CD14-positive monocyte (primary cell): ENCODE measurements at regions not wholly inside any gene's neighbourhood (a gene's known extent, or its start where the extent isn't known, plus 50 kb on each side); places are given as distances from the start of the nearest gene placed in this dataset.

Experiments used
- DNase-seq, 3 donors: peaks; one replicate each; pipeline ENCODE4 v3.0.0-alpha.2; 2011 to 2022
- H2AFZ ChIP-seq: 2 replicates; pipeline ENCODE4 v1.6.0; 2012; ENCODE audit warnings: mild to moderate bottlenecking, low read depth, low read length, inconsistent platforms; ENCODE audit not compliant: insufficient read depth, poor library complexity, severe bottlenecking
- H3K27ac ChIP-seq, 2 donors: 1 replicate in 1 of 2; 2 replicates in 1 of 2; pipeline ENCODE4 v1.5.1; 2012 to 2013; ENCODE audit warnings: low read length in 2 of 2, control low read depth in 1 of 2, inconsistent platforms in 1 of 2, low read depth in 1 of 2, mild to moderate bottlenecking in 1 of 2
- H3K27me3 ChIP-seq, 2 donors: one replicate each; pipeline versions ENCODE4 v1.6.0 to v1.6.1; 2011 to 2013; ENCODE audit warnings: low read length in 2 of 2; ENCODE audit not compliant: control insufficient read depth in 2 of 2, insufficient read depth in 2 of 2
- H3K36me3 ChIP-seq, 2 donors: replicated peaks in 1 of 2; 1 replicate in 1 of 2; 2 replicates in 1 of 2; pipeline versions ENCODE4 v1.5.1 to v1.6.1; 2012 to 2013; ENCODE audit warnings: low read length in 2 of 2, control low read depth in 1 of 2, inconsistent platforms in 1 of 2, mild to moderate bottlenecking in 1 of 2; ENCODE audit not compliant: insufficient read depth in 2 of 2, control insufficient read depth in 1 of 2
- H3K4me1 ChIP-seq, 2 donors: 1 replicate in 1 of 2; 2 replicates in 1 of 2; pipeline versions ENCODE4 v1.5.1 to v1.6.1; 2012 to 2013; ENCODE audit warnings: low read length in 2 of 2, control low read depth in 1 of 2, inconsistent platforms in 1 of 2, mild to moderate bottlenecking in 1 of 2, moderate library complexity in 1 of 2; ENCODE audit not compliant: insufficient read depth in 2 of 2, control insufficient read depth in 1 of 2
- H3K4me2 ChIP-seq: replicated peaks from 2 replicates; pipeline ENCODE3; 2012; ENCODE audit warnings: low read length, moderate library complexity, mild to moderate bottlenecking; ENCODE audit not compliant: poor library complexity, severe bottlenecking; ENCODE audit errors: extremely low read depth
- H3K4me3 ChIP-seq, 3 experiments: fragments of 200-600 bp in 1 of 3; sonication (generic) in 1 of 3; replicated peaks in 1 of 3; 1 replicate in 2 of 3; 2 replicates in 1 of 3; pipeline ENCODE4 v1.5.1; 2011 to 2013; ENCODE audit warnings: low read length in 3 of 3, mild to moderate bottlenecking in 3 of 3, control low read depth in 2 of 3, low read depth in 2 of 3, inconsistent platforms in 1 of 3, moderate library complexity in 1 of 3
- H3K79me2 ChIP-seq: 2 replicates; pipeline ENCODE4 v1.6.0; 2012; ENCODE audit warnings: mild to moderate bottlenecking, control low read depth, inconsistent platforms, low read length, moderate library complexity; ENCODE audit not compliant: insufficient read depth
- H3K9ac ChIP-seq: 2 replicates; pipeline ENCODE4 v1.6.0; 2017; ENCODE audit warnings: low read length, mild to moderate bottlenecking; ENCODE audit not compliant: insufficient read depth, poor library complexity, severe bottlenecking
- H3K9me3 ChIP-seq, 2 donors: replicated peaks in 1 of 2; 1 replicate in 1 of 2; 2 replicates in 1 of 2; pipeline versions ENCODE4 v1.5.1 to v1.6.1; 2012 to 2013; ENCODE audit warnings: low read length in 2 of 2, control low read depth in 1 of 2; ENCODE audit not compliant: control insufficient read depth in 1 of 2, insufficient read depth in 1 of 2
- H4K20me1 ChIP-seq: 2 replicates; pipeline ENCODE4 v1.6.0; 2012; ENCODE audit warnings: mild to moderate bottlenecking, low read length, control low read depth, moderate library complexity; ENCODE audit not compliant: insufficient read depth
- H3K27ac Mint-ChIP-seq, 7 donors: one replicate each; pipeline ENCODE4 v1.8.0; 2020; ENCODE audit warnings: mild to moderate bottlenecking in 7 of 7, mixed read lengths in 7 of 7, moderate library complexity in 6 of 7, inconsistent platforms in 2 of 7
- H3K27me3 Mint-ChIP-seq, 3 donors: one replicate each; pipeline ENCODE4 v1.8.0; 2021 to 2022; ENCODE audit warnings: low read depth in 3 of 3, mild to moderate bottlenecking in 3 of 3, mixed read lengths in 3 of 3, moderate library complexity in 3 of 3, inconsistent platforms in 1 of 3
- H3K36me3 Mint-ChIP-seq, 2 donors: one replicate each; pipeline ENCODE4 v1.8.0; 2020; ENCODE audit warnings: mixed read lengths in 2 of 2, inconsistent platforms in 1 of 2, mild to moderate bottlenecking in 1 of 2
- H3K4me1 Mint-ChIP-seq: one replicate; pipeline ENCODE4 v1.8.0; 2020; ENCODE audit warnings: mild to moderate bottlenecking, mixed read lengths
- H3K4me3 Mint-ChIP-seq, 2 donors: one replicate each; pipeline ENCODE4 v1.8.0; 2020; ENCODE audit warnings: mild to moderate bottlenecking in 2 of 2, mixed read lengths in 2 of 2, moderate library complexity in 1 of 2
- H3K9me3 Mint-ChIP-seq, 7 donors: one replicate each; pipeline ENCODE4 v1.8.0; 2020 to 2022; ENCODE audit warnings: mixed read lengths in 7 of 7, mild to moderate bottlenecking in 6 of 7, moderate library complexity in 6 of 7, inconsistent platforms in 2 of 7
- CTCF ChIP-seq: fragments of 200-600 bp; IDR thresholded peaks from one replicate; pipeline ENCODE4 v1.8.0; 2022; ENCODE audit warnings: antibody characterized with exemption, mild to moderate bottlenecking
- WGBS: methylation state at CpG from one replicate; pipeline ENCODE4 v1.1.5; 2013; ENCODE audit warnings: missing lambda C conversion rate; ENCODE audit not compliant: insufficient coverage; 5-methylcytosine and 5-hydroxymethylcytosine counted together
- intact Hi-C, 2 donors: fragments of 100-400 bp; cut with micrococcal nuclease; formaldehyde crosslinking; loops; one replicate each; pipeline versions ENCODE4 v1.15.0 to v1.15.1; 2023

GRCh38 chr6:82013561-82014530 lies 233.7 kb downstream of the IBTK start:
- Mint-ChIP-seq H3K9me3 (peaks cover 0 to 3% (median 0%) of the 10 kb centered on the region in 7 donors), H3K27ac (no peak overlapping the region), H3K4me1 (peaks cover 6% of the 10 kb centered on the region), H3K27me3 (no peaks in the 10 kb centered on the region), H3K4me3 (no peak overlapping the region), H3K36me3 (no peaks in the 10 kb centered on the region)
- no peak overlapping the region for H3K4me2 ChIP-seq
- no peak for TF ChIP-seq CTCF
- WGBS: no CpG with 5 or more reads among the region's 3 CpGs
- no peak overlapping the region for H3K27ac ChIP-seq
- no peaks in the 10 kb centered on the region for H3K9me3 ChIP-seq
- H4K20me1 ChIP-seq: no peaks in the 10 kb centered on the region
- no peak overlapping the region for H2AFZ ChIP-seq
- H3K36me3 ChIP-seq: no peaks in the 10 kb centered on the region
- no peaks in the 10 kb centered on the region for H3K4me1 ChIP-seq
- DNase-seq: no peak
- H3K9ac ChIP-seq: no peak overlapping the region
- intact Hi-C loops: no loop called here
- no peak overlapping the region for H3K4me3 ChIP-seq
- no peaks in the 10 kb centered on the region for H3K79me2 ChIP-seq
- H3K27me3 ChIP-seq: no peaks in the 10 kb centered on the region

GRCh38 chr6:82006027-82006738 lies 241.4 kb downstream of the IBTK start:
- Mint-ChIP-seq H3K9me3 (peaks cover 3 to 28% (median 12%) of the 10 kb centered on the region in 7 donors), H3K36me3 (no peaks in the 10 kb centered on the region), H3K4me1 (peaks cover 9% of the 10 kb centered on the region), H3K4me3 (no peak overlapping the region), H3K27ac (no peak overlapping the region), H3K27me3 (no peaks in the 10 kb centered on the region)
- peak; percentile 69 for TF ChIP-seq CTCF
- no peak overlapping the region for H2AFZ ChIP-seq
- H3K27me3 ChIP-seq: no peaks in the 10 kb centered on the region
- H3K9me3 ChIP-seq: peaks cover 0 to 5% of the 10 kb centered on the region in 2 donors
- intact Hi-C loops: no loop called here
- peaks cover 4 to 7% of the 10 kb centered on the region in 2 donors for H3K4me1 ChIP-seq
- peak in 2 of 3 donors; percentile 16 to 24 for DNase-seq
- no peak overlapping the region for H3K27ac ChIP-seq
- H3K36me3 ChIP-seq: no peaks in the 10 kb centered on the region
- 95% methylated on average over 2 of the region's 5 CpGs for WGBS
- H3K79me2 ChIP-seq: no peaks in the 10 kb centered on the region
- H4K20me1 ChIP-seq: no peaks in the 10 kb centered on the region
- no peak overlapping the region for H3K9ac ChIP-seq
- H3K4me2 ChIP-seq: no peak overlapping the region
- H3K4me3 ChIP-seq: no peak overlapping the region
